GM12878 (cell line): ENCODE measurements at regions not wholly inside any gene's neighbourhood (a gene's known extent, or its start where the extent isn't known, plus 50 kb on each side); places are given as distances from the start of the nearest gene placed in this dataset.

Source experiments
- ATAC-seq: fragments of 200-7000 bp; cut with Tn5 transposase; 3 replicates; pipeline ENCODE4 v1.9.1; 2020; ENCODE audit warnings: mild to moderate bottlenecking, moderate library complexity
- BruUV-seq: library from RNA; stranded (reverse); fragments of 400-500 nt; replicated peaks from 2 replicates; lab custom pipeline; 2021; lab: Mats Ljungman, UMichigan
- CTCF ChIA-PET: fragments of 300-600 bp; sonication (Branson Sonifier 250); formaldehyde crosslinking; extraction: SDS; loops from one replicate; lab custom pipeline; 2021; ENCODE audit warnings: inconsistent platforms; lab: Yijun Ruan, JAX
- POLR2A ChIA-PET: fragments of 350-600 bp; formaldehyde crosslinking; extraction: SDS; loops from one replicate; lab custom pipeline; 2021; ENCODE audit warnings: inconsistent platforms; lab: Charles Lee
- RAD21 ChIA-PET: fragments of 300-600 bp; sonication (Branson Sonifier 250); formaldehyde crosslinking; loops from one replicate; lab custom pipeline; 2023; ENCODE audit warnings: antibody characterized with exemption; ENCODE audit not compliant: unreplicated experiment; lab: Charles Lee
- SMC1A ChIA-PET: fragments of 300-600 bp; sonication (Branson Sonifier 250); formaldehyde crosslinking; loops from one replicate; lab custom pipeline; 2023; ENCODE audit not compliant: unreplicated experiment, uncharacterized antibody; lab: Charles Lee
- DNase-seq: peaks from one replicate; pipeline ENCODE4 v3.0.0-alpha.2; 2011; ENCODE audit warnings: low read depth, low spot score
- FAIRE-seq: peaks from 3 replicates; lab custom pipeline; 2011; peaks lifted over from hg19 to GRCh38; lab: Jason Lieb, UNC
- H2AFZ ChIP-seq: 2 replicates; pipeline ENCODE4 v1.6.0; 2011; ENCODE audit warnings: low read depth, low read length, control low read depth; ENCODE audit not compliant: control insufficient read depth
- H3K27ac ChIP-seq: 2 replicates; pipeline ENCODE4 v1.5.1; 2011; ENCODE audit warnings: control low read depth; ENCODE audit not compliant: control insufficient read depth, insufficient read depth
- H3K27me3 ChIP-seq, 2 experiments: replicated peaks in 1 of 2; 2 replicates each; pipeline versions ENCODE4 v1.6.0 to v1.6.1; 2011; ENCODE audit warnings: low read length in 1 of 2; ENCODE audit not compliant: control insufficient read depth in 2 of 2, insufficient read depth in 2 of 2
- H3K36me3 ChIP-seq, 2 experiments: 2 replicates each; pipeline ENCODE4 v1.5.1; 2011; ENCODE audit warnings: low read length in 1 of 2; ENCODE audit not compliant: control insufficient read depth in 2 of 2, insufficient read depth in 2 of 2
- H3K4me1 ChIP-seq: 2 replicates; pipeline ENCODE4 v1.6.1; 2011; ENCODE audit warnings: mild to moderate bottlenecking, low read length, moderate library complexity, mixed read lengths; ENCODE audit not compliant: control insufficient read depth, insufficient read depth
- H3K4me2 ChIP-seq: 2 replicates; pipeline ENCODE4 v1.6.0; 2011; ENCODE audit warnings: control low read depth; ENCODE audit not compliant: control insufficient read depth, insufficient read depth
- H3K4me3 ChIP-seq: fragments of 200-600 bp; sonication (generic); 2 replicates; pipeline ENCODE4 v1.5.1; 2016
- H3K79me2 ChIP-seq: 2 replicates; pipeline ENCODE4 v1.6.0; 2011; ENCODE audit warnings: low read length; ENCODE audit not compliant: control insufficient read depth, insufficient read depth
- H3K9ac ChIP-seq: 2 replicates; pipeline ENCODE4 v1.8.0; 2011; ENCODE audit warnings: low read length, control low read depth, mixed read lengths; ENCODE audit not compliant: control insufficient read depth, insufficient read depth
- H3K9me3 ChIP-seq: replicated peaks from 3 replicates; pipeline ENCODE4 v1.5.1; 2011; ENCODE audit warnings: mild to moderate bottlenecking, low read length; ENCODE audit not compliant: control insufficient read depth, insufficient read depth
- H4K20me1 ChIP-seq: 2 replicates; pipeline ENCODE4 v1.6.0; 2011; ENCODE audit not compliant: control insufficient read depth, insufficient read depth
- ATF7 ChIP-seq: fragments of 450-650 bp; IDR thresholded peaks from 2 replicates; pipeline ENCODE4 v1.6.1; 2016; ENCODE audit warnings: low read depth, mild to moderate bottlenecking
- BACH1 ChIP-seq: fragments of 450-650 bp; IDR thresholded peaks from 2 replicates; pipeline ENCODE4 v1.6.1; 2017; ENCODE audit warnings: mild to moderate bottlenecking, borderline replicate concordance
- BCL3 ChIP-seq: IDR thresholded peaks from 2 replicates; pipeline ENCODE4 v1.6.1; 2011; ENCODE audit warnings: borderline replicate concordance, low read depth, mild to moderate bottlenecking, moderate library complexity, low read length; ENCODE audit not compliant: insufficient read depth, poor library complexity, severe bottlenecking
- CEBPB ChIP-seq, 2 experiments: fragments of 150-350 bp in 1 of 2; IDR thresholded peaks; 2 replicates each; pipeline ENCODE4 v1.6.1; 2012 to 2014; ENCODE audit warnings: low read depth in 2 of 2, low read length in 2 of 2, borderline replicate concordance in 1 of 2, inconsistent platforms in 1 of 2
- CHD2 ChIP-seq: IDR thresholded peaks from 2 replicates; pipeline ENCODE4 v1.6.1; 2011; ENCODE audit warnings: low read depth, low read length, improper control_type of control experiment, borderline replicate concordance
- ELK1 ChIP-seq: IDR thresholded peaks from 2 replicates; pipeline ENCODE4 v1.6.1; 2012; ENCODE audit warnings: low read depth, low read length, improper control_type of control experiment
- EP300 ChIP-seq, 2 experiments: fragments of 150-350 bp in 1 of 2; IDR thresholded peaks; 2 replicates each; pipeline ENCODE4 v1.6.1; 2011 to 2012; ENCODE audit warnings: low read depth in 2 of 2, low read length in 2 of 2, borderline replicate concordance in 1 of 2, improper control_type of control experiment in 1 of 2, inconsistent platforms in 1 of 2; ENCODE audit not compliant: control insufficient read depth in 1 of 2
- ETV6 ChIP-seq, 2 experiments: fragments of 450-650 bp in 1 of 2; IDR thresholded peaks in 1 of 2; conservative IDR thresholded peaks in 1 of 2; 2 replicates each; pipeline ENCODE4 v1.6.1; 2014; ENCODE audit warnings: antibody characterized with exemption in 1 of 2, borderline replicate concordance in 1 of 2, low read depth in 1 of 2, mild to moderate bottlenecking in 1 of 2, moderate library complexity in 1 of 2
- JUNB ChIP-seq: IDR thresholded peaks from 2 replicates; pipeline ENCODE4 v1.6.1; 2016; ENCODE audit warnings: antibody characterized with exemption, mild to moderate bottlenecking
- KLF5 ChIP-seq: fragments of 450-650 bp; IDR thresholded peaks from 2 replicates; pipeline ENCODE4 v1.6.1; 2014; ENCODE audit warnings: mild to moderate bottlenecking; ENCODE audit not compliant: partially characterized antibody
- LARP7 ChIP-seq: fragments of 450-650 bp; IDR thresholded peaks from 2 replicates; pipeline ENCODE4 v1.6.1; 2017; ENCODE audit warnings: mild to moderate bottlenecking
- NR2C2 ChIP-seq: IDR thresholded peaks from 2 replicates; pipeline ENCODE4 v1.6.1; 2011; ENCODE audit warnings: borderline replicate concordance, low read depth; ENCODE audit not compliant: control insufficient read depth, insufficient read length
- REST ChIP-seq: IDR thresholded peaks from 2 replicates; pipeline ENCODE4 v1.6.1; 2012; ENCODE audit warnings: mild to moderate bottlenecking, low read depth, low read length
- RFX5 ChIP-seq: IDR thresholded peaks from 2 replicates; pipeline ENCODE4 v1.6.1; 2011; ENCODE audit warnings: low read depth, low read length, improper control_type of control experiment
- RUNX3 ChIP-seq: IDR thresholded peaks from 2 replicates; pipeline ENCODE4 v1.6.1; 2012; ENCODE audit warnings: low read length, inconsistent platforms
- SUPT20H ChIP-seq: IDR thresholded peaks from 2 replicates; pipeline ENCODE4 v1.6.1; 2011; ENCODE audit warnings: low read depth, mild to moderate bottlenecking, low read length, moderate library complexity, borderline replicate concordance; ENCODE audit not compliant: control insufficient read depth
- YBX1 ChIP-seq: fragments of 450-650 bp; IDR thresholded peaks from 2 replicates; pipeline ENCODE4 v1.6.1; 2016; ENCODE audit warnings: antibody characterized with exemption
- ZZZ3 ChIP-seq: IDR thresholded peaks from 2 replicates; pipeline ENCODE4 v1.6.1; 2011; ENCODE audit warnings: low read depth; ENCODE audit not compliant: control insufficient read depth, insufficient read length
- WGBS: methylation state at CpG from one replicate; pipeline ENCODE4 v1.1.6; 2016; ENCODE audit warnings: low lambda C conversion rate; ENCODE audit not compliant: insufficient replicate concordance, insufficient coverage; ENCODE audit errors: missing lambda C conversion rate; 5-methylcytosine and 5-hydroxymethylcytosine counted together
- in situ Hi-C: fragments of 300-500 bp; cut with MboI; formaldehyde crosslinking; loops from 9 replicates; pipeline ENCODE4 v1.14.3; 2018; ENCODE audit warnings: mixed read lengths
- intact Hi-C: fragments of 100-400 bp; cut with micrococcal nuclease; formaldehyde crosslinking; loops from one replicate; pipeline ENCODE4 v1.14.2; 2022; ENCODE audit not compliant: unreplicated experiment

GRCh38 chr5:27129926-27130325, 91.5 kb upstream of the CDH9 start (continued):
- TF ChIP-seq ELK1 (no peak), EP300 (IDR thresholded peaks at IDR 0.05; ENCODE audit: borderline replicate concordance in 1 of 2, control insufficient read depth in 1 of 2, low read depth in 2 of 2, low read length in 2 of 2) (no peak)

GRCh38 chr5:27125856-27126255, 87.5 kb upstream of the CDH9 start:
- Histone ChIP-seq H3K9me3 (no peaks in the 10 kb centered on the region; the same call in 2 of the 3 replicates), H3K27ac (no peak overlapping the region), H2AFZ (no peak overlapping the region), H3K79me2 (no peaks in the 10 kb centered on the region), H3K27me3 (no peaks in the 10 kb centered on the region), H4K20me1 (no peaks in the 10 kb centered on the region), H3K4me2 (no peak overlapping the region), H3K36me3 (no peaks in the 10 kb centered on the region), H3K4me1 (no peaks in the 10 kb centered on the region), H3K4me3 (no peak overlapping the region), H3K9ac (no peak overlapping the region)
- ATAC-seq (no peak), DNase-seq (no peak), FAIRE-seq (no peak)
- RAD21 ChIA-PET: no interaction called here
- SMC1A ChIA-PET: no interaction called here
- CTCF ChIA-PET: no interaction called here
- WGBS: 66% methylated on average over 2 of the region's 2 CpGs
- intact Hi-C loops (loop anchor here (10.0 kb wide), 1 partner anchor 889 kb away; no protein-coding TSS in a partner anchor), in situ Hi-C loops (no loop called here)
- POLR2A ChIA-PET: no interaction called here
- BruUV-seq: no TSS peak
- TF ChIP-seq REST (no peak), BCL3 (no peak), RUNX3 (no peak), KLF5 (no peak), BACH1 (no peak), NR2C2 (no peak), LARP7 (no peak), CEBPB (IDR thresholded peaks at IDR 0.05; ENCODE audit: borderline replicate concordance in 1 of 2, low read depth in 2 of 2, low read length in 2 of 2) (no peak), SUPT20H (no peak), ATF7 (no peak), CHD2 (no peak), ETV6 (conservative IDR thresholded peaks at IDR 0.05 in 1 of 2, IDR thresholded peaks at IDR 0.05 in 1 of 2; ENCODE audit: borderline replicate concordance in 1 of 2, low read depth in 1 of 2) (no peak), ZZZ3 (no peak), RFX5 (no peak), YBX1 (no peak), JUNB (no peak)
